ENCODE measurements at regions not wholly inside any gene's neighbourhood (a gene's known extent, or its start where the extent isn't known, plus 50 kb on each side); places are given as distances from the start of the nearest gene placed in this dataset.

DNA sequence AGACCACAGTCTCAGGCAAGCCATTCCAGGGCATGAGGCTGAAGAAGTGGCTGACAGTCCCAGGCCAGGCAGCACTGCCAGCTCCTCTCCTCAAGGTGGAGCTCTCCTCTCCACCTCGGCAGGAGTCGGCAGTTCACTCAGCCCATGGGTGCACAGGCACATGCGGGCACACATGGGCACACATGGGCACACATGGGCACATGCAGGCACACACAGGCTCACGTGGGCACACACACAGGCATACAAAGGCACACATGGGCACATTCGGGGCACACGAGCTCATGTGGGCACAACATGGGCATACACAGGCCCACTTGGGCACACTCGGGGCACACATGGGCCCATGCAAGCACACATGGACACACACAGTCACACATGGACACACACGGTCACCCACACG lies 65.3 kb upstream of the TAF1B start:
- ChIA-PET CTCF (interaction anchor here (1.4 to 5.3 kb wide), 2 partner anchors 22 to 159 kb away, joined by 3 to 19 read pairs; no protein-coding TSS in a partner anchor), POLR2A (no interaction called here)
- H3K4me3 ChIP-seq (ENCODE audit: low read length), result no peak overlapping the region
- H3K9me3 ChIP-seq (ENCODE audit: low read length), result no peaks in the 10 kb centered on the region
- H3K27me3 ChIP-seq (ENCODE audit: insufficient read depth, low read length, poor library complexity, severe bottlenecking), result no peaks in the 10 kb centered on the region
- H3K4me3 Mint-ChIP-seq, result peak overlapping the region in 2 of 7 donors; percentile 11 to 13
- no peaks in the 10 kb centered on the region for H3K36me3 ChIP-seq (ENCODE audit: insufficient read depth, low read length)
- peaks cover 0 to 2% of the 10 kb centered on the region in 2 donors for H3K27me3 Mint-ChIP-seq
- H3K4me1 ChIP-seq (ENCODE audit: insufficient read depth, low read length), result peaks cover 42% of the 10 kb centered on the region
- no peaks in the 10 kb centered on the region for H3K9me3 Mint-ChIP-seq
- DNase-seq, result no peak
- no peak overlapping the region for H3K27ac ChIP-seq (ENCODE audit: low read depth, low read length)
- peaks cover 38 to 46% (median 46%) of the 10 kb centered on the region in 3 donors for H3K4me1 Mint-ChIP-seq
- peak overlapping the region in 6 of 8 donors; percentile 68 to 99 (median 88) for H3K27ac Mint-ChIP-seq
- H3K36me3 Mint-ChIP-seq, result peaks cover 0 to 1% (median 0%) of the 10 kb centered on the region in 3 donors

DNA sequence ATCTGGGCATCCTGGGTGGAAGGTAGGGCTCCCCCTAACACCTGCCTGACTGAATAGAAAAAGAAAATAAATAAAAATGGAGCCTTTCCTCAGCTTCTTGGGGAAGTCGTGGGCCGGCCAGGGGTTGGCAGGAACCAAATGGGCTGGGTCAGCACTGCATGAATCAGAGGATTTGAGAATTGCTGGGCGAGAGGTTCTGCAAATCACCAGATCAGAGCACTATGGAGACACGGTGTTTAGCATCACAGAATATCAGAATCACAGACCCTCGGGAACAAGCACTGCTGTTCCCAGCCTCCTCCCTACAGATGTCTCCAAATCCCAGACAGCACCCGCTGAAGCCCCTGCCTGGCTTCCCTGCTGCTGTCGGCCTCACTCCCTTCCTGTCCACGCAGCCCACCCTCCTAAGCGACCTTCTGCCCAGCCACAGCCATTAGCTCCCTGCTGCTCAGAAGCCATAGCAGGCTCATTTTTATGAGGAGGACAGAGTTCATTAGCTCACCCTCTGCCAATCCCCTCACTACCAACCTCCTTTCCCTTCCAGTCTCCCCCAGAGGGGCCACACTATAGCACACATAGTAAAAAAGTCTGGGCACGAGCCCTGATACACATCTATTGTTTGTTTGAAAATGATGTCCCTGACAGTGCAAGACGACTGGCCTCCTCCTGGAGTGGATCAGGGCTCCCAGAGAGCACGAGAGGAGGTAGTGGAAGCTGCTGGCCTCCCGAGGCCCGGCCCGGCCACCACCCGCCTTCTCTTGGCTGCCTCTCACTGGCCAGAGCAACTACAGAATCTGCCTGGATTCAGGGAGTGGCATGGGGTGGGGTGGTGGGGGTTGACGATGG lies 64.6 kb upstream of the TAF1B start:
- Histone ChIP-seq H3K4me1 (ENCODE audit: insufficient read depth, low read length) (peaks cover 45% of the 10 kb centered on the region), H3K9me3 (ENCODE audit: low read length) (no peaks in the 10 kb centered on the region), H3K27me3 (ENCODE audit: insufficient read depth, low read length, poor library complexity, severe bottlenecking) (no peaks in the 10 kb centered on the region), H3K4me3 (ENCODE audit: low read length) (no peak overlapping the region), H3K36me3 (ENCODE audit: insufficient read depth, low read length) (no peaks in the 10 kb centered on the region), H3K27ac (ENCODE audit: low read depth, low read length) (no peak overlapping the region)
- peaks cover 41 to 51% (median 50%) of the 10 kb centered on the region in 3 donors for H3K4me1 Mint-ChIP-seq
- POLR2A ChIA-PET, result no interaction called here
- H3K27me3 Mint-ChIP-seq, result peaks cover 0 to 2% of the 10 kb centered on the region in 2 donors
- no peaks in the 10 kb centered on the region for H3K9me3 Mint-ChIP-seq
- peaks cover 0 to 1% (median 0%) of the 10 kb centered on the region in 3 donors for H3K36me3 Mint-ChIP-seq
- DNase-seq, result no peak
- CTCF ChIA-PET, result interaction anchor here (1.4 to 5.3 kb wide), 2 partner anchors 21 to 159 kb away, joined by 3 to 19 read pairs; no protein-coding TSS in a partner anchor
- peak overlapping the region in 2 of 7 donors; percentile 31 to 68 for H3K4me3 Mint-ChIP-seq
- H3K27ac Mint-ChIP-seq, result peak overlapping the region; percentile 45 to 100 (median 88)

DNA sequence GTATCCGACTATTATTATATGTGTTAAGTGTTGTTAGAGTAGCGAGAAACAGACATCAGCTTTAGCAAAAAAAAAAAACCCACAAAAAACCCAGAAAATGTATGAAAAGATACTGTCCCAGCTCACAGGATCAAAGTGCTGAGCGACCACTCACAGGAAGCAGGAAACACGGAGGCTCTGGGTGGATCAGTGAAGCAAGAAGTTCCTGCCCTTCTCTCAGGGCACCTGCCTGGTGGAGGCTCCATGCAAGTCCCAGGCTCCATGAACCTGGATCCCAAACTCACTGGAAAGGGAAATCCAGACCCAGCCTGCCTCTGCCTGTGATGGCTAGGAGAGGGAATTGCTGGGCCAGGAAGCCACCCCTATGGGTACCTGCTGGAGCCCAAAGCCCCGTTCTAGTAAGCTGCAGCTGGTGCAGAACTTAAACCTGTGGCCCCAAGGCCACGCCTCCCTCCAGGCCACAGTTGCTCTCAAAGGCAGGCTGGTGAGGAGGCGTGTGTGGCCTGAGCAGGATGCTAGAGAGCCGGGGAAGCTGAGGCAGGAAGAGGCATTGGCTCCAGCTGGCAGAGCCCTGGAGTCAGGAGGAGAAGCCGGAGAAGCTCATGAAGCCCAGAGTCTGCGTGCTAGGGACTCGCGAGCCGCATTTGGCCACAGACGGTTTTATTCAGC lies 63.5 kb upstream of the TAF1B start:
- Histone ChIP-seq H3K27ac (ENCODE audit: low read depth, low read length) (no peak overlapping the region), H3K9me3 (ENCODE audit: low read length) (no peaks in the 10 kb centered on the region), H3K27me3 (ENCODE audit: insufficient read depth, low read length, poor library complexity, severe bottlenecking) (no peaks in the 10 kb centered on the region), H3K4me3 (ENCODE audit: low read length) (no peak overlapping the region), H3K36me3 (ENCODE audit: insufficient read depth, low read length) (no peaks in the 10 kb centered on the region), H3K4me1 (ENCODE audit: insufficient read depth, low read length) (peaks cover 45% of the 10 kb centered on the region)
- peaks cover 41 to 51% (median 50%) of the 10 kb centered on the region in 3 donors for H3K4me1 Mint-ChIP-seq
- no peaks in the 10 kb centered on the region for H3K9me3 Mint-ChIP-seq
- ChIA-PET POLR2A (no interaction called here), CTCF (interaction anchor here (3.4 to 5.3 kb wide), 2 partner anchors 10 to 20 kb away, joined by 12 to 19 read pairs; no protein-coding TSS in a partner anchor)
- no peaks in the 10 kb centered on the region for H3K36me3 Mint-ChIP-seq
- peaks cover 0 to 2% of the 10 kb centered on the region in 2 donors for H3K27me3 Mint-ChIP-seq
- peak overlapping the region; percentile 70 to 87 (median 76) for H3K4me3 Mint-ChIP-seq
- peak in 4 of 5 donors; percentile 29 to 70 (median 44) for DNase-seq
- H3K27ac Mint-ChIP-seq, result peak overlapping the region; percentile 87 to 100 (median 96)

DNA sequence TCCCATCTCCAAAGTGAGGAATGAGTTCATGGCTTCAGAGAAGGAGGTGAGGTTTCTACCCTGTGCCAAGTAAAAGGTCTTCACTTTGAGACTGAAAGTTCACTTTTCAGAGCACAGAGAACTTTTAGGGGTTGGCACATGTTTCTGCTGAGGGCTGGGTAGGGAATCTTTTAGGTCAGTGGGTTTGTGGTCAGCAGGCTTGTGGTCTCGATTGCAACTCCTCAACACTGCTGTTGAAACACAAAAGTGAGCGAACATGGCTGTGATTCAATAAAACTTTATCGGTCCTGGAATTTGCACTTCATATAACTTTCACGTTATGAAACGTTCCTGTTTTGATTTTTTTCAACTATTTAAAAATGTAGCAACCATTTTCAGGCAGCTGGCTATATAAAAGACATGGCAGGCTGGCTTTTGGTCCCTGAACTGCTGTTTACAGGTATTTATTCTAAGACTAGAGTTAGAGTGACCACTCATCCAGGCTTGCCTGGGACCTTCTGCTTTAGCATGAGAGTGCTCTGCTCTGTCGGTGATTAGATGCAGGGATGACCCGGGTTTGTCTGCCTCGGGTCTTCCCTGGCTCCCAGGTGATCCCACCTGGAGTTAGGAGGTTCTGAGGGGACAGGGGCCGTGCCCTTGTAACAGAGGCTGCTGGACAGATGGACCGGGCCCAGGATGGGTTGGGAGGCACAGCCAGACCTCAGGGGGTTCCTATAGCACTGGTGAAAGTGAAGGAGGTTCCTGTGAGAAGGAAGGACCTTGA lies 62.7 kb upstream of the TAF1B start:
- Histone ChIP-seq H3K27me3 (ENCODE audit: insufficient read depth, low read length, poor library complexity, severe bottlenecking) (no peaks in the 10 kb centered on the region), H3K36me3 (ENCODE audit: insufficient read depth, low read length) (no peaks in the 10 kb centered on the region), H3K4me1 (ENCODE audit: insufficient read depth, low read length) (peaks cover 45% of the 10 kb centered on the region), H3K4me3 (ENCODE audit: low read length) (no peak overlapping the region), H3K27ac (ENCODE audit: low read depth, low read length) (no peak overlapping the region), H3K9me3 (ENCODE audit: low read length) (no peaks in the 10 kb centered on the region)
- Mint-ChIP-seq H3K36me3 (no peaks in the 10 kb centered on the region), H3K4me3 (peak overlapping the region; percentile 44 to 87 (median 72)), H3K9me3 (no peaks in the 10 kb centered on the region), H3K27ac (peak overlapping the region; percentile 87 to 100 (median 96)), H3K27me3 (peaks cover 0 to 2% of the 10 kb centered on the region in 2 donors), H3K4me1 (peaks cover 41 to 51% (median 50%) of the 10 kb centered on the region in 3 donors)
- POLR2A ChIA-PET, result no interaction called here
- DNase-seq, result peak in 3 of 5 donors; percentile 23 to 61 (median 50)
- CTCF ChIA-PET, result interaction anchor here (3.4 to 5.3 kb wide), 2 partner anchors 11 to 20 kb away, joined by 12 to 19 read pairs; no protein-coding TSS in a partner anchor

DNA sequence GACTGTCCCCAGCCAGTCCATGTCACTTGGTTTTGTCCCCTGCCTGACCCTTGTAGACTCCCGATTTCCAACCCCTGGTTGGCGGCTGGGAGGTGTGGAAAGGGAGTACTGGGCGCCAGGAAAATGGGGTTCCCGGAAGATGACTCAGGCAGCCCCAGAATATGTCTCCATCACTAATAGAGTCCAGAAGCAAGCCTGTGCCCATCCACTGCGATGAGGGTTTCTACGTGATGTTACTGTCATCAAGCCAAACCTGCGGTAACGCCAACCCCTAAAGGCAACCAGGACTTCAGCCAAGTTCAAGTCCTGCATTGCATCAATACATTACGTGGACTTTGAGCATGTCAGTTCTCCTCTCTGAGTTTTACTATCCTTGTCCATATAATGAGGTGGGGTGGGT lies 62.0 kb upstream of the TAF1B start:
- Mint-ChIP-seq H3K27ac (peak overlapping the region; percentile 87 to 100 (median 96)), H3K4me3 (no peak overlapping the region)
- H3K36me3 ChIP-seq (ENCODE audit: insufficient read depth, low read length), result no peaks in the 10 kb centered on the region

DNA sequence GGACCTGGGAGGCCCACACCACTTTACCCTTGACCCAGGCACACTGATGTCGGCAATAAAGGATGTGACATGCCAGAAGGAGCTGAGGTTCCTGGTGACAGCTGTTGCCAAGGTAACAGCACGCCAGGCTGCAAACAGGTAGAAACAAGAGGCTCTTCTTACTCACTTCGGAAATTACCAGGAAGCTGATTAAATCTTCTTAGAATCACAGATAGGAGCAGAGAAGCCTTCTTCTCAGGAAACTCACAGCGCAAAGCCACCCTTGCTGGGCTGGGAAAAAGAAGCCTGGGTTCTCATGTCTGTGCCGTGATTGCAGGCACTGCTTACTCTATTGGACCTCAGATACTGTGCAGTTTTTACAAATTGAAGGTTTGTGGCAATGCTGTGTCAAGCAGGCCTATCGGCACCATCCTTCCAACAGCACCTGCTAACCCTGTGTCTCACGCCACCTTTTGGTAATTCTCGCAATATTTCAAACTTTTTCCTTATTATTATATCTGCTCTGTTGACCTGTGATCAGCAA lies 61.0 kb upstream of the TAF1B start:
- Histone ChIP-seq H3K4me3 (ENCODE audit: low read length) (no peak overlapping the region), H3K4me1 (ENCODE audit: insufficient read depth, low read length) (peaks cover 45% of the 10 kb centered on the region), H3K9me3 (ENCODE audit: low read length) (no peaks in the 10 kb centered on the region), H3K27me3 (ENCODE audit: insufficient read depth, low read length, poor library complexity, severe bottlenecking) (no peaks in the 10 kb centered on the region), H3K27ac (ENCODE audit: low read depth, low read length) (peak overlapping the region; percentile 57), H3K36me3 (ENCODE audit: insufficient read depth, low read length) (no peaks in the 10 kb centered on the region)
- H3K36me3 Mint-ChIP-seq, result no peaks in the 10 kb centered on the region
- peaks cover 45 to 54% (median 50%) of the 10 kb centered on the region in 3 donors for H3K4me1 Mint-ChIP-seq
- H3K27me3 Mint-ChIP-seq, result peaks cover 0 to 2% of the 10 kb centered on the region in 2 donors
- ChIA-PET POLR2A (interaction anchor here (0.7 to 1.0 kb wide), 2 partner anchors 11 to 30 kb away, joined by 4 to 6 read pairs; no protein-coding TSS in a partner anchor), CTCF (interaction anchor here (1.0 to 5.3 kb wide), 6 partner anchors 12 to 639 kb away, joined by 3 to 19 read pairs (median 4); no protein-coding TSS in a partner anchor)
- no peaks in the 10 kb centered on the region for H3K9me3 Mint-ChIP-seq
- H3K27ac Mint-ChIP-seq, result peak overlapping the region; percentile 77 to 100 (median 97)
- peak; percentile 27 to 86 (median 72) for DNase-seq
- peak overlapping the region; percentile 25 to 78 (median 57) for H3K4me3 Mint-ChIP-seq

More for the DNA sequence above, 62.0 kb upstream of the TAF1B start:
- no peak for DNase-seq
- POLR2A ChIA-PET, result no interaction called here
- CTCF ChIA-PET, result interaction anchor here (0.8 to 5.3 kb wide), 3 partner anchors 11 to 32 kb away, joined by 3 to 19 read pairs (median 12); no protein-coding TSS in a partner anchor
- H3K4me3 ChIP-seq (ENCODE audit: low read length), result no peak overlapping the region
- no peaks in the 10 kb centered on the region for H3K9me3 ChIP-seq (ENCODE audit: low read length)
- H3K27ac ChIP-seq (ENCODE audit: low read depth, low read length), result peak overlapping the region; percentile 57
- H3K4me1 Mint-ChIP-seq, result peaks cover 41 to 51% (median 50%) of the 10 kb centered on the region in 3 donors
- no peaks in the 10 kb centered on the region for H3K27me3 ChIP-seq (ENCODE audit: insufficient read depth, low read length, poor library complexity, severe bottlenecking)
- peaks cover 0 to 2% of the 10 kb centered on the region in 2 donors for H3K27me3 Mint-ChIP-seq
- no peaks in the 10 kb centered on the region for H3K9me3 Mint-ChIP-seq
- no peaks in the 10 kb centered on the region for H3K36me3 Mint-ChIP-seq
- H3K4me1 ChIP-seq (ENCODE audit: insufficient read depth, low read length), result peaks cover 45% of the 10 kb centered on the region

DNA sequence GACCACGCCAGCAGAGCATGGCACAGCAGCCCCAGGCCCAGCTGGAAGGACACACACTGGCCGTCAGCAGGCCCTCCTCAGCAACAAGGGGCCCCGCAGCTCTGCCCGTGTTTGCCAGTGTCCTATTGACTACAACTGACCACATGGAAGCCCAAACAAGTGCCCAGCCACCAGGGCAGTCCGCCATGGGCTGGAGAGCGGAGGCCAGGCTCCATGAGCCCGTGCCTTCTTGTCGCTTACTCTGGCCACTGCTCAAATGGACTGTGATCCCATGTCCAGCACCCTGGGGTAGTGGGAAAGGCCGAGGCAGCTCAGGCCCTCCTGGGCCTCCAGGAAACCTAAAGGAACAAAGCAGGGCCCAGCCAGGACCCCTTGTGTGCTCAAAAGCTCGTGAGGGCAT lies 53.9 kb upstream of the TAF1B start:
- no peak overlapping the region for H3K27ac ChIP-seq (ENCODE audit: low read depth, low read length)

More for the DNA sequence above, 53.9 kb upstream of the TAF1B start:
- Histone ChIP-seq H3K27me3 (ENCODE audit: insufficient read depth, low read length, poor library complexity, severe bottlenecking) (no peaks in the 10 kb centered on the region), H3K9me3 (ENCODE audit: low read length) (no peaks in the 10 kb centered on the region), H3K36me3 (ENCODE audit: insufficient read depth, low read length) (no peaks in the 10 kb centered on the region), H3K4me3 (ENCODE audit: low read length) (no peak overlapping the region), H3K4me1 (ENCODE audit: insufficient read depth, low read length) (no peaks in the 10 kb centered on the region)
- Mint-ChIP-seq H3K27me3 (no peaks in the 10 kb centered on the region), H3K4me3 (no peak overlapping the region), H3K9me3 (peaks cover 0 to 2% (median 0%) of the 10 kb centered on the region in 5 donors), H3K36me3 (no peaks in the 10 kb centered on the region), H3K27ac (no peak overlapping the region), H3K4me1 (peaks cover 4 to 9% (median 4%) of the 10 kb centered on the region in 3 donors)
- DNase-seq, result no peak
- ChIA-PET CTCF (interaction anchor here (1.2 kb wide), 1 partner anchor 10 kb away, joined by 3 read pairs; no protein-coding TSS in a partner anchor), POLR2A (no interaction called here)
